GM08714 (cell line): ENCODE measurements at regions not wholly inside any gene's neighbourhood (a gene's known extent, or its start where the extent isn't known, plus 50 kb on each side); places are given as distances from the start of the nearest gene placed in this dataset.
"Not testable (repeated sequence)": the region's sequence is repeated elsewhere in the genome, so short reads cannot be mapped to it uniquely, and the experiment has no call there.

Source experiments
- H3K4me3 ChIP-seq: fragments of 200-500 bp; sonication (Bioruptor generic); 2 replicates; pipeline ENCODE4 v1.5.1; 2014; ENCODE audit warnings: mild to moderate bottlenecking, low read length, inconsistent platforms
- ZNF274 ChIP-seq: IDR thresholded peaks from 2 replicates; pipeline ENCODE4 v1.6.1; 2012; ENCODE audit warnings: mild to moderate bottlenecking, low read depth, low read length

- H3K4me3 ChIP-seq: no peak overlapping the region
- TF ChIP-seq ZNF274: no peak
These were observed 468.5 kb upstream of the PIK3R1 start for GRCh38 chr5:67747096-67747495.

DNA sequence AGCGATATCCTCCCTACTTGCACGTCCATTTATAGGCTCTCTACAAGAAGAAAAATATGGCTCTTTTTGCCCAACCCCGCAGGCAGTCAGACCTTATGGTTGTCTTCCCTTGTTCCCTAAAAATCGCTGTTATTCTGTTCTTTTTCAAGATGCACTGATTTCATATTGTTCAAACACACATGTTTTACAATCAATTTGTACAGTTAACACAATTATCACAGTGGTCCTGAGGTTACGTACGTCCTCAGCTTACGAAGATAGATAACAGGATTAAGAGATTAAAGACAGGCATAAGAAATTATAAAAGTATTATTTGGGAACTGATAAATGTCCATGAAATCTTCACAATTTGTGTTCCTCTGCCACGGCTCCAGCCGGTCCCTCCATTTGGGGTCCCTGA is 468.9 kb upstream of the PIK3R1 start:
- not testable (repeated sequence) for H3K4me3 ChIP-seq

GRCh38 chr5:67746103-67746502 is 469.5 kb upstream of the PIK3R1 start:
- no peak for TF ChIP-seq ZNF274
- H3K4me3 ChIP-seq: no peak overlapping the region

DNA sequence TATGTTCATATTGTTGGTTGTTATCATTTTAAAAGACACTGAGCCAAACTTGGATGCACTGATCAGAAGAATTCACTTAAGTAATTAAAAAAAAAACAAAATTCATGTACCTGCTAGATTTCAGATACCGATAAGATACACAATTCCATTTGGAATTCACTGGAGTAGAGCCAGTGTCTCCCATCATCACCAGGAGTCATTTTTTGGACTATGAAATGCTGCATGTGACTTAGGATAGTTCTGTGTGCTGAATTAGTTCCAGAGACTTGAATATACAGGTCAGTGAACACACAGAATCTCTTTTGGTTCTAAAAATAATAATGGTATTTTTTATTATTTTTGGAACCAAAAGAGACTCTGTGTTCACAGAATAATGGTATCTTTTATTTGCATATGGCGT is 482.6 kb upstream of the PIK3R1 start:
- no peak for TF ChIP-seq ZNF274
- no peak overlapping the region for H3K4me3 ChIP-seq

DNA sequence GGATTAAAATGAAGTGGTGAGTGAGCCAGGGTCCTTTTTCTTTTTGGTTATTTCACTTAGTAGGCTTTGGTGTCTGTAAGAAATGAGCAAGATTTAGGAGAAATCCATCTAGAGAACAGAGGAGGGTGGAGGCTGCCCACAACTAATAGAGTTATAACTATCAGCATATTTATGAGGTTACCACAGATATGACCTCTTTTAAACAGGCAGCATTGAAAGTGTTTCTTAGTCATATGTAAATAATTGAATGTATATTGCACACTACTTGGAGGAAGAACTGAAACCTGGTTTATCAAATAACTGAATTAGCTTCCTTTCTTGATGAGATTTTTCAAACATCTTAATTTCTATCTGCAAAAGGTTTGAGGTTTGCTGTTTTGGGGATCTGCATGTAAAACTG is 483.1 kb upstream of the PIK3R1 start:
- H3K4me3 ChIP-seq: no peak overlapping the region
- TF ChIP-seq ZNF274: no peak

- no peak for TF ChIP-seq ZNF274
- no peak overlapping the region for H3K4me3 ChIP-seq
These were observed 483.7 kb upstream of the PIK3R1 start for GRCh38 chr5:67731886-67732285.

DNA sequence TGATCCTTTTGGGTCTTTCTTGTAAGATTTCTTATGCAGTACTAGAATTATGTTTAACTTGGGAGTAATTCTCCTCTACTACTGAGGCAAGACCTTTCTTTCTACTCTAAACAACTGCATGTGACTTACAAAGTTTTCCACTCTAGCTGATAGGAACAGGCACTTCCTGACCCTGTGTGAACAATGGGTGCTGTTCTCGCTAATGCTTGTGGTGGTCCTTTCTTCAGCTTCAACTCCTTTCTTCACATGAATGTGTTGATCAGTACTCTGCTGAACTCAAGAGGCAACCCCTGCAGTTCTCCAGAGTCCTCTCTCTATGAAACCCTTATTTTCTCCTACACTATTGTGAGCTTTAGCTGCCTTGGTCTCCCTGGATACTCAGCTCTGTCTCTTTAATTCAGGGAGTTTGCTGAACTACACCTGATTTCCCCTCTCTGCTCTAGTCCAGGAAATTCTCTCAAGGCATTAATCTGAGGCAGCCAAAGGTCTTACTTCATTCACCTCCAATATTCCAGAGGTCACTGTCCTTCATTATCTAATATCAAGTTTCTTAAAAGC is 484.6 kb upstream of the PIK3R1 start:
- H3K4me3 ChIP-seq: no peak overlapping the region
- TF ChIP-seq ZNF274: no peak

DNA sequence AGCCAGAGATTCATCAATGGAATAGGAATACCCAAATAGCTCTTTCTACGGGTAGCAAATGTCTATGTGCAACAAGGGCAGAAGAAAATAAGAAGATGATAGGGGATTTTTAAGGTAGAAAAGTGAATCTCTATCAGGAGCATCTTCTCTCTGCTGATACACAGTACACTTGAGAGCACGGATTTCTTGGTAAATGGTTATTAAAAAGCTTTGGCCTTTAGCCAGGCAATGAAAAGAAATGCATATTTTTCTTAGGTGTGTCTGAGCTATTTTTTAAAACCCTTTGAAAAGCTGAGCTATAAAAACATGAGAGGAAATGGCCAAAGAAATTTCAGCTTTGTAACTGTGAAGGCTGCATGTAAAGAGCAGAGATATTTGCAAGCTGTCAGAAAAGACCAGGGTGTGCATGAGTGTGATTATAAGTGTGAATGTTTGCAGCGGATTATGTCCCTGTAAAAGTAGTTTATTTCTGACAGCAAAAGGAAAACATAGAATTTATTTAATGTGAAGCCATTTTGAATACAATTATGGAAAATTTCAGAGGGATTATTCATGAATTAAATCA is 487.1 kb upstream of the PIK3R1 start:
- H3K4me3 ChIP-seq: no peak overlapping the region
- no peak for TF ChIP-seq ZNF274

GRCh38 chr5:67725604-67726003 is 490.0 kb upstream of the PIK3R1 start:
- H3K4me3 ChIP-seq: no peak overlapping the region
- no peak for TF ChIP-seq ZNF274

- no peak overlapping the region for H3K4me3 ChIP-seq
- TF ChIP-seq ZNF274: no peak
These were observed 491.0 kb upstream of the PIK3R1 start for GRCh38 chr5:67724412-67725135.

DNA sequence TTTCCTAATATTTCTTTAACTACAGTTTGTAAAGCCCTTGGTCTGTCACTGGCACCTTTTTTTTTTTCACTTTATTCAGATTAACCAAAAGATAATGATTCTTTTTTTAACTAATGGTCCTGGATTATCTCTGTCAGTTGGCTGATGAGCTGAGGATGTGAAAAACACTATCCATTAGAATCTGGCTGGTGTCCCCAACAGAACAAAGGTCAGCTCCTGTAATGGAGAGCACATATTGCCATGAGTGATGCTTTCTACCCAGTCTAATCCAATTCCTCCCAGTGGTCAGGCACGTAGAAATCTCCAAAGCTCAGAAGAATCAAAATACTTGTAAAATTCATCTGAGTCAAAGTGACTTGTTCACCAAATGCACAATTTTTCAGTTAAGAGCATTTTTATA is 491.7 kb upstream of the PIK3R1 start:
- H3K4me3 ChIP-seq: no peak overlapping the region

GRCh38 chr5:67722582-67722981 is 493.0 kb upstream of the PIK3R1 start:
- not testable (repeated sequence) for H3K4me3 ChIP-seq

More for the DNA sequence above, 491.7 kb upstream of the PIK3R1 start:
- TF ChIP-seq ZNF274: no peak

- no peak overlapping the region for H3K4me3 ChIP-seq
- no peak for TF ChIP-seq ZNF274
These were observed 495.3 kb upstream of the PIK3R1 start for GRCh38 chr5:67720162-67720772.

GRCh38 chr5:67702008-67702407 is 505.4 kb upstream of the CD180 start:
- no peak for TF ChIP-seq ZNF274
- H3K4me3 ChIP-seq: no peak overlapping the region

GRCh38 chr5:67699560-67699959 is 503.0 kb upstream of the CD180 start:
- TF ChIP-seq ZNF274: no peak
- H3K4me3 ChIP-seq: no peak overlapping the region
